KMS-11 (cell line): ENCODE measurements at regions not wholly inside any gene's neighbourhood (a gene's known extent, or its start where the extent isn't known, plus 50 kb on each side); places are given as distances from the start of the nearest gene placed in this dataset.
"Not testable (repeated sequence)": the region's sequence is repeated elsewhere in the genome, so short reads cannot be mapped to it uniquely, and the experiment has no call there.

Experiments used
- H2AFZ ChIP-seq: fragments of 200-600 bp; sonication (generic); 2 replicates; pipeline ENCODE4 v1.6.1; 2016; ENCODE audit warnings: antibody characterized with exemption, mixed run types, low read depth
- H3K27ac ChIP-seq: fragments of 200-600 bp; sonication (generic); 2 replicates; pipeline ENCODE4 v1.6.1; 2016; ENCODE audit warnings: mild to moderate bottlenecking, mixed run types
- H3K27me3 ChIP-seq: fragments of 200-600 bp; sonication (generic); 2 replicates; pipeline ENCODE4 v1.6.1; 2017; ENCODE audit warnings: mild to moderate bottlenecking, low read depth, mixed run types, moderate library complexity; ENCODE audit not compliant: insufficient read depth
- H3K36me3 ChIP-seq: fragments of 200-600 bp; sonication (generic); 2 replicates; pipeline ENCODE4 v1.6.1; 2017; ENCODE audit warnings: mild to moderate bottlenecking, mixed run types; ENCODE audit not compliant: insufficient read depth
- H3K4me1 ChIP-seq: fragments of 200-600 bp; sonication (generic); 2 replicates; pipeline ENCODE4 v1.6.1; 2016; ENCODE audit warnings: mild to moderate bottlenecking, low read depth, mixed run types; ENCODE audit not compliant: poor library complexity, severe bottlenecking
- H3K4me2 ChIP-seq: fragments of 200-600 bp; sonication (generic); 2 replicates; pipeline ENCODE4 v1.7.0; 2016; ENCODE audit warnings: mild to moderate bottlenecking, mixed run types
- H3K4me3 ChIP-seq: fragments of 200-600 bp; sonication (generic); IDR thresholded peaks from 2 replicates; pipeline ENCODE4 v1.6.1; 2017; ENCODE audit warnings: low read depth, low read length, mixed read lengths; ENCODE audit not compliant: insufficient read depth
- H3K79me2 ChIP-seq: fragments of 200-600 bp; sonication (generic); 2 replicates; pipeline ENCODE4 v1.6.1; 2016; ENCODE audit warnings: low read depth, mixed run types; ENCODE audit not compliant: insufficient read depth
- H3K9ac ChIP-seq: fragments of 200-600 bp; sonication (generic); 2 replicates; pipeline ENCODE4 v1.6.1; 2016; ENCODE audit warnings: mild to moderate bottlenecking, mixed run types
- H4K20me1 ChIP-seq: fragments of 200-600 bp; sonication (generic); 2 replicates; pipeline ENCODE4 v1.6.1; 2016; ENCODE audit warnings: mild to moderate bottlenecking, mixed run types; ENCODE audit not compliant: insufficient read depth
- TF ChIP-seq, protein P1 (sequence below): fragments of 200-600 bp; sonication (generic); conservative IDR thresholded peaks from 2 replicates; pipeline ENCODE4 v1.6.1; 2017; ENCODE audit warnings: low read depth, mild to moderate bottlenecking, antibody characterized with exemption, low read length, moderate library complexity, mixed read lengths

DNA sequence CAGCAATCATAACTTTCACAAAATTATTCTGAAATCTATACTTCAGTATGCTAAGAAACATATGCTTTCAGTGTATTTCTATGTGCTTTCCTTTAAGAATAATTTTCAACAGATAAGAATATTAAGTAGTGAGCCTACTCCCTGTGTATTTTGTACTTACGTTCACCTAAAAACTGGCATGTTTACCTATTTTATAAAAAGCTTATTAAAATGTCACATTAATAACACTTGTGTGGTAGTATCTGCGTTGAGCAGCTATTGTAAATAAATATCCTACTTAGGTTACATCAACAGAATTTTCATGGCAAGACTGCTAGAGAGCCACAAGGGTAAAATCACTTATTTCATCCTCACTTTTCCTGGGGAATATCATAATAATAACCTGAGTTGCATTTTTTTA lies 113.4 kb upstream of the SLITRK5 start:
- no peak overlapping the region for H3K27ac ChIP-seq
- H3K4me3 ChIP-seq, result no peak overlapping the region
- H3K9ac ChIP-seq, result no peak overlapping the region
- no peak overlapping the region for H2AFZ ChIP-seq
- no peaks in the 10 kb centered on the region for H3K27me3 ChIP-seq
- H3K4me2 ChIP-seq, result no peak overlapping the region
- no peaks in the 10 kb centered on the region for H3K36me3 ChIP-seq
- H3K4me1 ChIP-seq, result no peaks in the 10 kb centered on the region
- TF ChIP-seq, protein P1, sequence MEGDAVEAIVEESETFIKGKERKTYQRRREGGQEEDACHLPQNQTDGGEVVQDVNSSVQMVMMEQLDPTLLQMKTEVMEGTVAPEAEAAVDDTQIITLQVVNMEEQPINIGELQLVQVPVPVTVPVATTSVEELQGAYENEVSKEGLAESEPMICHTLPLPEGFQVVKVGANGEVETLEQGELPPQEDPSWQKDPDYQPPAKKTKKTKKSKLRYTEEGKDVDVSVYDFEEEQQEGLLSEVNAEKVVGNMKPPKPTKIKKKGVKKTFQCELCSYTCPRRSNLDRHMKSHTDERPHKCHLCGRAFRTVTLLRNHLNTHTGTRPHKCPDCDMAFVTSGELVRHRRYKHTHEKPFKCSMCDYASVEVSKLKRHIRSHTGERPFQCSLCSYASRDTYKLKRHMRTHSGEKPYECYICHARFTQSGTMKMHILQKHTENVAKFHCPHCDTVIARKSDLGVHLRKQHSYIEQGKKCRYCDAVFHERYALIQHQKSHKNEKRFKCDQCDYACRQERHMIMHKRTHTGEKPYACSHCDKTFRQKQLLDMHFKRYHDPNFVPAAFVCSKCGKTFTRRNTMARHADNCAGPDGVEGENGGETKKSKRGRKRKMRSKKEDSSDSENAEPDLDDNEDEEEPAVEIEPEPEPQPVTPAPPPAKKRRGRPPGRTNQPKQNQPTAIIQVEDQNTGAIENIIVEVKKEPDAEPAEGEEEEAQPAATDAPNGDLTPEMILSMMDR, result no peak
- H3K79me2 ChIP-seq, result no peaks in the 10 kb centered on the region
- no peaks in the 10 kb centered on the region for H4K20me1 ChIP-seq

DNA sequence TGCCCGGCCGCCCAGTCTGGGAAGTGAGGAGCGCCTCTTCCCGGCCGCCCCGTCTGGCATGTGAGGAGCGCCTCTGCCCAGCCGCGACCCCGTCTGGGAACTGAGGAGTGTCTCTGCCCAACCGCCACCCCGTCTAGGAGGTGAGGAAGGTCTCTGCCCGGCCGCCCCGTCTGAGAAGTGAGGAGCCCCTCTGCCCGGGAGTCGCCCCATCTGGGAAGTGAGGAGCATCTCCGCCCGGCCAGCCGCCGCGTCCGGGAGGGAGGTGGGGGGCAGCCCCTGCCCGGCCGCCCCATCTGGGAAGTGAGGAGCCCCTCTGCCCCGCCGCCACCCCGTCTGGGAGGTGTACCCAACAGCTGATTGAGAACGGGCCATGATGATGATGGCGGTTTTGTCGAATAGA lies 109.6 kb upstream of the SLITRK5 start:
- H3K9ac ChIP-seq, H4K20me1 ChIP-seq, H3K27me3 ChIP-seq, H3K27ac ChIP-seq, H3K4me3 ChIP-seq, H3K36me3 ChIP-seq, H2AFZ ChIP-seq, H3K4me2 ChIP-seq, H3K4me1 ChIP-seq, H3K79me2 ChIP-seq: not testable (repeated sequence)

DNA sequence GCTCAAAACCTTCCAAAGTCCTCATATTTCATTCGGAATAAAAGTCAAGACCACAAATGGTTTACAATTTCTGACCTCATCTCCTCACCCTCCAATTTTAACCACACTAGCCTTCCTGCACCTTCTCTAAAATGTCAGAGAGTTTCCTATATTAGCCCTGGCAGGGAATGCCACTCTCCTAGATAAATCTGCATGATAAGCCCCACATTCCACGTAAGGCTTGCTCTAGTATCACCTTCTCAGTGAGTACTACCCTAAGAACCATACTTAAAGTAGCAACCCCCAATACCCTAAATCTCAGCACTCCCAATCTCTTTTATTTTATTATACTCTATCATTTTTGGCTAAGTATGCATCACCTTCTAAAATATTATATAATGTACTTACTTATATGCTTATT lies 100.5 kb upstream of the SLITRK5 start:
- H4K20me1 ChIP-seq, result no peaks in the 10 kb centered on the region
- H3K79me2 ChIP-seq, result no peaks in the 10 kb centered on the region
- no peak overlapping the region for H3K9ac ChIP-seq
- H3K4me3 ChIP-seq, result no peak overlapping the region
- no peaks in the 10 kb centered on the region for H3K27me3 ChIP-seq
- no peak overlapping the region for H3K4me2 ChIP-seq
- H3K4me1 ChIP-seq, result no peaks in the 10 kb centered on the region
- TF ChIP-seq, protein P1, result no peak
- no peak overlapping the region for H2AFZ ChIP-seq
- no peak overlapping the region for H3K27ac ChIP-seq
- H3K36me3 ChIP-seq, result no peaks in the 10 kb centered on the region

DNA sequence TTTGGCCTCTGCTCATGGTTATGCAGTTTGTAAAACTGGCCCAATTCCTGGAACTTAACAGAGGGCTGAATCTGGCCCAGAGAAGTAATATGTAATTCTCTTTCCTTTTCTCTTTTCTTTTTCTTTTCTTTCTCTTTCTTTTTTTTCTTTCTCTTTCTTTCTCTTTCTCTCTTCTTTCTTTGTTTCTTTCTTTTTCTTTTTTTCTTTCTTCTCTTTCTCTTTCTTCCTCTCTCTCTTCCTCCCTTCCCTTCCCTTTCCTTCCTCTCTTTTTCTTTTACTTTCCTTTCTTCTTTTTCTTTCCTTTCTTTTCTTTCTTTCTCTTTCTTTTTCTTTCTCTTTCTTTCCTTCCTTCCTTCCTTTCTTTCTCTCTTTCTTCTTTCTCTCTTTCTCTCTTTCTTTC lies 88.8 kb upstream of the SLITRK5 start:
- TF ChIP-seq, protein P1, result no peak
- no peak overlapping the region for H2AFZ ChIP-seq
- no peak overlapping the region for H3K27ac ChIP-seq
- no peaks in the 10 kb centered on the region for H4K20me1 ChIP-seq
- no peak overlapping the region for H3K4me3 ChIP-seq
- no peak overlapping the region for H3K4me2 ChIP-seq
- no peaks in the 10 kb centered on the region for H3K27me3 ChIP-seq
- no peaks in the 10 kb centered on the region for H3K4me1 ChIP-seq
- no peak overlapping the region for H3K9ac ChIP-seq
- no peaks in the 10 kb centered on the region for H3K79me2 ChIP-seq
- no peaks in the 10 kb centered on the region for H3K36me3 ChIP-seq

DNA sequence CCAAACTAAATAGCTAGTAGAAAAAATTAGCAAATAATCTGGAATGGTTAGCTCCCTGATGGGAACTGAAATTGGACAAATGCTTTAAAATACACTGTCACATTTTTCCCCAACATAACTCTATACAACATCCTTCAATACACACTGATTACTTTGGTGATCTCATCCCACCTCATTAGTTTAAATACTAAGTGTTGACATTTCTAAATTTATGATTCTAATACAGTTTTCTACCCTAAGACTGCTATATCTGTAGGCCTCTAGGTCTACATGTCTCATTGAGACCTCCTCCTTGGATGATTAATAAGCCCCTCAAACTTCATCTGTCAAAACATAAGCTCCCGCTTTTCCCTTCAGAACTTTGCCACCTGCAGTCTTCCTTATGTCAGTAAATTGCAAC lies 80.7 kb upstream of the SLITRK5 start:
- Histone ChIP-seq H3K27ac (no peak overlapping the region), H3K4me1 (no peaks in the 10 kb centered on the region), H3K4me2 (no peak overlapping the region), H4K20me1 (no peaks in the 10 kb centered on the region), H3K27me3 (no peaks in the 10 kb centered on the region), H3K79me2 (no peaks in the 10 kb centered on the region), H3K9ac (no peak overlapping the region), H3K36me3 (no peaks in the 10 kb centered on the region), H3K4me3 (no peak overlapping the region), H2AFZ (no peak overlapping the region)
- TF ChIP-seq, protein P1, result no peak

DNA sequence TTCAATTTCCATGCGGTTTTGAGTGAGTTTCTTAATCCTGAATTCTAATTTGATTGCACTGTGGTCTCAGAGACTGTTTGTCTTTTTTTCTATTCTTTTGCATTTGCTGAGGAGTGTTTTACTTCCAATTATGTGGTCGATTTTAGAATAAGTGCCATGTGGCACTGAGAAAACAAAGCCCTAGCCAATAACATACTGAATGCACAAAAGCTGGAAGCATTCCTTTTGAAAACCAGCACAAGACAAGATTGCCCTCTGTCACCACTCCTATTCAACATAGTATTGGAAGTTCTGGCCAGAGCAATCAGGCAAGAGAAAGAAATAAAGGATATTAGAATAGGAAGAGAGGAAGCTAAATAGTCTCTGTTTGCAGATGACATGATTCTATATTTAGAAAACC lies 66.7 kb upstream of the SLITRK5 start:
- H3K4me1 ChIP-seq, H3K36me3 ChIP-seq, H3K27me3 ChIP-seq, H3K27ac ChIP-seq, H3K9ac ChIP-seq, H4K20me1 ChIP-seq, H3K79me2 ChIP-seq, H2AFZ ChIP-seq, H3K4me2 ChIP-seq, H3K4me3 ChIP-seq: not testable (repeated sequence)
